Calu3 (cell line): ENCODE measurements at regions not wholly inside any gene's neighbourhood (a gene's known extent, or its start where the extent isn't known, plus 50 kb on each side); places are given as distances from the start of the nearest gene placed in this dataset.

Experiments used
- BruUV-seq: library from RNA; stranded (reverse); fragments of 400-500 nt; replicated peaks from 2 replicates; lab custom pipeline; 2021; lab: Mats Ljungman, UMichigan
- CTCF ChIA-PET: fragments of 300-600 bp; sonication (Branson Sonifier 250); formaldehyde crosslinking; loops from one replicate; lab custom pipeline; 2022; ENCODE audit warnings: antibody characterized with exemption; lab: Charles Lee
- DNase-seq: peaks from one replicate; pipeline ENCODE4 v3.0.0; 2022
- H3K27ac Mint-ChIP-seq: one replicate; pipeline ENCODE4 v1.8.0; 2022; ENCODE audit warnings: mixed read lengths; ENCODE audit not compliant: unreplicated experiment
- H3K27me3 Mint-ChIP-seq: one replicate; pipeline ENCODE4 v1.8.0; 2022; ENCODE audit warnings: mixed read lengths; ENCODE audit not compliant: unreplicated experiment
- H3K36me3 Mint-ChIP-seq: one replicate; pipeline ENCODE4 v1.8.0; 2022; ENCODE audit warnings: mild to moderate bottlenecking, moderate library complexity, mixed read lengths; ENCODE audit not compliant: insufficient read depth, unreplicated experiment
- H3K4me1 Mint-ChIP-seq: one replicate; pipeline ENCODE4 v1.8.0; 2022; ENCODE audit warnings: mild to moderate bottlenecking, low read depth, mixed read lengths; ENCODE audit not compliant: unreplicated experiment
- H3K4me3 Mint-ChIP-seq: one replicate; pipeline ENCODE4 v1.8.0; 2022; ENCODE audit warnings: mild to moderate bottlenecking, low read depth, moderate library complexity, mixed read lengths; ENCODE audit not compliant: unreplicated experiment
- H3K9me3 Mint-ChIP-seq: one replicate; pipeline ENCODE4 v1.8.0; 2022; ENCODE audit warnings: low read depth, mixed read lengths; ENCODE audit not compliant: unreplicated experiment
- intact Hi-C: fragments of 100-400 bp; cut with micrococcal nuclease; formaldehyde crosslinking; loops from one replicate; pipeline ENCODE4 v1.10.0; 2022; ENCODE audit not compliant: unreplicated experiment
- TF ChIP-seq, protein P1 (sequence below): fragments of 200-600 bp; IDR thresholded peaks from one replicate; pipeline ENCODE4 v1.8.0; 2022; ENCODE audit warnings: antibody characterized with exemption; ENCODE audit not compliant: unreplicated experiment

DNA sequence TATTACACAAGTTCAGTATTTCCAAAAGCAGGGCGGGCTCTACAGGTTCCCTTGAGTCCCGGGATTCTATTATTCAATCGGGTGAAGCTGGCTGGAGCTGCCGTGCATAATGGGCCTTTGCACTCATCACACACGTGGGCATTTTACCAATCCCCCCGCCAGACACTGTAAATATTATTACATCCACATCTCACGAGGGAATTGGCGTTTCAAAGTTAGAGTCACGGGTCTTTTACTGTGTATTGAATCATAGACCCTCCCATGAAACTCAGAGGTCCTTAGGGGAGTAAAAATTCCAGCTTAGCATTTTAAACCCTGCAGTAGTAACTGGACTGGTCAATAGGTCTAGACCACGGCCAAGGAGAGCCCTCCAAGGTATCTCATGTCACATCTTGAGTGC, 70.3 kb downstream of the MAP1LC3B2 start:
- H3K27me3 Mint-ChIP-seq, result peaks cover 63% of the 10 kb centered on the region
- TF ChIP-seq, protein P1, sequence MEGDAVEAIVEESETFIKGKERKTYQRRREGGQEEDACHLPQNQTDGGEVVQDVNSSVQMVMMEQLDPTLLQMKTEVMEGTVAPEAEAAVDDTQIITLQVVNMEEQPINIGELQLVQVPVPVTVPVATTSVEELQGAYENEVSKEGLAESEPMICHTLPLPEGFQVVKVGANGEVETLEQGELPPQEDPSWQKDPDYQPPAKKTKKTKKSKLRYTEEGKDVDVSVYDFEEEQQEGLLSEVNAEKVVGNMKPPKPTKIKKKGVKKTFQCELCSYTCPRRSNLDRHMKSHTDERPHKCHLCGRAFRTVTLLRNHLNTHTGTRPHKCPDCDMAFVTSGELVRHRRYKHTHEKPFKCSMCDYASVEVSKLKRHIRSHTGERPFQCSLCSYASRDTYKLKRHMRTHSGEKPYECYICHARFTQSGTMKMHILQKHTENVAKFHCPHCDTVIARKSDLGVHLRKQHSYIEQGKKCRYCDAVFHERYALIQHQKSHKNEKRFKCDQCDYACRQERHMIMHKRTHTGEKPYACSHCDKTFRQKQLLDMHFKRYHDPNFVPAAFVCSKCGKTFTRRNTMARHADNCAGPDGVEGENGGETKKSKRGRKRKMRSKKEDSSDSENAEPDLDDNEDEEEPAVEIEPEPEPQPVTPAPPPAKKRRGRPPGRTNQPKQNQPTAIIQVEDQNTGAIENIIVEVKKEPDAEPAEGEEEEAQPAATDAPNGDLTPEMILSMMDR, result no peak
- H3K36me3 Mint-ChIP-seq, result peaks cover 4% of the 10 kb centered on the region
- BruUV-seq, result no TSS peak
- no peak for DNase-seq
- CTCF ChIA-PET, result no interaction called here
- no peak overlapping the region for H3K27ac Mint-ChIP-seq
- H3K4me1 Mint-ChIP-seq, result no peaks in the 10 kb centered on the region
- H3K4me3 Mint-ChIP-seq, result no peak overlapping the region
- H3K9me3 Mint-ChIP-seq, result no peaks in the 10 kb centered on the region
- intact Hi-C loops, result no loop called here

DNA sequence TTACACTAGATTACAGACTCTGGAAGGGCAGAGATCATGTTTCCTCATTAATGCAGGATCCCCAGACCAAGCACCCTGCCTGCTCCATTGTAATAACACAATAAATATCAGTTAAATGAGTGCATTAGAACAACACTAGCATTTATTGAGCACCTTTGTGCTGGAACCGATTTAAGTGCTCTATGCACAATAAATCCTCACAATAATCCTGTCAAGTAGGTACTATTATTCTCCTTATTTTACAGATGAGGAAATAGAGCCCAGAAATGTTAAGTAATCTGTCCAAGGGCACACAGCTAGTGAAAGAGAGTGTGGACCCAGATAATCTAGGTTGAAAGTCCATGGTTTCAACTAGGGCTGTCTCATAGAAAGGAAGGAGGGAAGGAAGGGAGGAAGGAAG, 69.8 kb downstream of the MAP1LC3B2 start:
- no TSS peak for BruUV-seq
- intact Hi-C loops, result no loop called here
- Mint-ChIP-seq H3K4me1 (no peaks in the 10 kb centered on the region), H3K4me3 (no peak overlapping the region), H3K27me3 (peaks cover 63% of the 10 kb centered on the region), H3K9me3 (no peaks in the 10 kb centered on the region), H3K36me3 (peaks cover 4% of the 10 kb centered on the region), H3K27ac (no peak overlapping the region)
- DNase-seq, result no peak
- TF ChIP-seq, protein P1, result no peak
- CTCF ChIA-PET, result interaction anchor here (0.9 kb wide), 1 partner anchor 494 kb away, joined by 6 read pairs; no protein-coding TSS in a partner anchor

DNA sequence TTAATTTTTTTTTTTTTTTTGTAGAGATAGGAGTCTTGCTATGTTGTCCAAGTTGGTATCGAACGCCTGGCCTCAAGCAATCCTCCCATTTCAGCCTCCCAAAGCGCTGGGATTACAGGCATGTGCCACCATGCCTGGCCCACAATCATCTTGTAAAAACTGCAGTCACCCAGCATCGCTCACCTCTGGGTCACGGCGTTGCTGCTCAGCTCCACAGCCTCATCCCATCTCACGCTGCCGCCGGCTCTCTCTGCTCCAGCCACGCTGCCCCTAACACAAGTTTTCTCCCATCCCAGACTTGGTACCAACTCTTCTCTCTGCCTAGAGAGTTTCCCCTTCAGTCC, 69.2 kb downstream of the MAP1LC3B2 start:
- Mint-ChIP-seq H3K27me3 (peaks cover 63% of the 10 kb centered on the region), H3K9me3 (peaks cover 3% of the 10 kb centered on the region), H3K4me1 (no peaks in the 10 kb centered on the region), H3K27ac (no peak overlapping the region), H3K36me3 (peaks cover 4% of the 10 kb centered on the region), H3K4me3 (no peak overlapping the region)
- no peak for DNase-seq
- no TSS peak for BruUV-seq
- intact Hi-C loops, result no loop called here
- TF ChIP-seq, protein P1, result no peak
- CTCF ChIA-PET, result interaction anchor here (0.9 kb wide), 1 partner anchor 493 kb away, joined by 6 read pairs; no protein-coding TSS in a partner anchor
